ENCODE measurements at regions not wholly inside any gene's neighbourhood (a gene's known extent, or its start where the extent isn't known, plus 50 kb on each side); places are given as distances from the start of the nearest gene placed in this dataset.

GRCh38 chr13:109636736-109637135, 149.6 kb downstream of the IRS2 start:
- no peaks in the 10 kb centered on the region for H3K27me3 Mint-ChIP-seq
- H3K4me3 Mint-ChIP-seq: no peak overlapping the region
- ATAC-seq: no peak
- H3K36me3 Mint-ChIP-seq: no peaks in the 10 kb centered on the region
- H3K27ac Mint-ChIP-seq: no peak overlapping the region
- peaks cover 22% of the 10 kb centered on the region for H3K9me3 Mint-ChIP-seq
- H3K4me1 Mint-ChIP-seq: no peaks in the 10 kb centered on the region

- ATAC-seq: no peak
- Mint-ChIP-seq H3K36me3 (no peaks in the 10 kb centered on the region), H3K27ac (no peak overlapping the region), H3K4me3 (no peak overlapping the region), H3K4me1 (no peaks in the 10 kb centered on the region), H3K27me3 (no peaks in the 10 kb centered on the region), H3K9me3 (peaks cover 18% of the 10 kb centered on the region)
These were observed 155.3 kb downstream of the IRS2 start for GRCh38 chr13:109631069-109631468.

GRCh38 chr13:109630271-109630670, 156.1 kb downstream of the IRS2 start:
- H3K27me3 Mint-ChIP-seq: no peaks in the 10 kb centered on the region
- H3K36me3 Mint-ChIP-seq: no peaks in the 10 kb centered on the region
- no peaks in the 10 kb centered on the region for H3K4me1 Mint-ChIP-seq
- H3K4me3 Mint-ChIP-seq: no peak overlapping the region
- ATAC-seq: no peak
- H3K27ac Mint-ChIP-seq: no peak overlapping the region
- peaks cover 17% of the 10 kb centered on the region for H3K9me3 Mint-ChIP-seq

- Mint-ChIP-seq H3K9me3 (peaks cover 11% of the 10 kb centered on the region), H3K27ac (no peak overlapping the region), H3K4me1 (no peaks in the 10 kb centered on the region), H3K36me3 (no peaks in the 10 kb centered on the region), H3K4me3 (no peak overlapping the region), H3K27me3 (no peaks in the 10 kb centered on the region)
- ATAC-seq: no peak
These were observed 156.6 kb downstream of the IRS2 start for GRCh38 chr13:109629737-109630136.

- no peak for ATAC-seq
- Mint-ChIP-seq H3K4me1 (no peaks in the 10 kb centered on the region), H3K27me3 (no peaks in the 10 kb centered on the region), H3K27ac (no peak overlapping the region), H3K9me3 (peaks cover 9% of the 10 kb centered on the region), H3K4me3 (no peak overlapping the region), H3K36me3 (no peaks in the 10 kb centered on the region)
These were observed 158.1 kb downstream of the IRS2 start for GRCh38 chr13:109628251-109628699.

- H3K4me1 Mint-ChIP-seq: no peaks in the 10 kb centered on the region
- peaks cover 5% of the 10 kb centered on the region for H3K9me3 Mint-ChIP-seq
These were observed 158.7 kb downstream of the IRS2 start for GRCh38 chr13:109627649-109628048.

GRCh38 chr13:109626386-109627171, 159.8 kb downstream of the IRS2 start:
- Mint-ChIP-seq H3K4me1 (no peaks in the 10 kb centered on the region), H3K27me3 (no peaks in the 10 kb centered on the region), H3K4me3 (no peak overlapping the region), H3K27ac (no peak overlapping the region), H3K36me3 (no peaks in the 10 kb centered on the region), H3K9me3 (peaks cover 3% of the 10 kb centered on the region)
- ATAC-seq: no peak

More at GRCh38 chr13:109627649-109628048, 158.7 kb downstream of the IRS2 start:
- Mint-ChIP-seq H3K4me3 (no peak overlapping the region), H3K27me3 (no peaks in the 10 kb centered on the region), H3K27ac (no peak overlapping the region), H3K36me3 (no peaks in the 10 kb centered on the region)
- no peak for ATAC-seq

- H3K27ac Mint-ChIP-seq: no peak overlapping the region
- no peaks in the 10 kb centered on the region for H3K36me3 Mint-ChIP-seq
- no peak for ATAC-seq
- no peaks in the 10 kb centered on the region for H3K4me1 Mint-ChIP-seq
- H3K27me3 Mint-ChIP-seq: no peaks in the 10 kb centered on the region
- no peaks in the 10 kb centered on the region for H3K9me3 Mint-ChIP-seq
- no peak overlapping the region for H3K4me3 Mint-ChIP-seq
These were observed 161.2 kb downstream of the IRS2 start for GRCh38 chr13:109625156-109625555.

- H3K4me1 Mint-ChIP-seq: no peaks in the 10 kb centered on the region
- no peak for ATAC-seq
- no peak overlapping the region for H3K4me3 Mint-ChIP-seq
- H3K27me3 Mint-ChIP-seq: no peaks in the 10 kb centered on the region
- H3K9me3 Mint-ChIP-seq: no peaks in the 10 kb centered on the region
- H3K36me3 Mint-ChIP-seq: no peaks in the 10 kb centered on the region
- H3K27ac Mint-ChIP-seq: no peak overlapping the region
These were observed 164.4 kb downstream of the IRS2 start for GRCh38 chr13:109622006-109622405.

GRCh38 chr13:109615721-109616420, 170.5 kb downstream of the IRS2 start:
- no peaks in the 10 kb centered on the region for H3K4me1 Mint-ChIP-seq
- H3K4me3 Mint-ChIP-seq: no peak overlapping the region
- no peak for ATAC-seq
- H3K27ac Mint-ChIP-seq: no peak overlapping the region
- H3K9me3 Mint-ChIP-seq: no peaks in the 10 kb centered on the region
- no peaks in the 10 kb centered on the region for H3K36me3 Mint-ChIP-seq
- no peaks in the 10 kb centered on the region for H3K27me3 Mint-ChIP-seq

GRCh38 chr13:109611912-109612691, 174.3 kb downstream of the IRS2 start:
- Mint-ChIP-seq H3K9me3 (peaks cover 5% of the 10 kb centered on the region), H3K27me3 (no peaks in the 10 kb centered on the region)
- ATAC-seq: no peak

GRCh38 chr13:109610517-109610916, 175.9 kb downstream of the IRS2 start:
- Mint-ChIP-seq H3K36me3 (no peaks in the 10 kb centered on the region), H3K9me3 (peaks cover 6% of the 10 kb centered on the region), H3K27ac (no peak overlapping the region), H3K4me1 (no peaks in the 10 kb centered on the region), H3K27me3 (no peaks in the 10 kb centered on the region), H3K4me3 (no peak overlapping the region)
- ATAC-seq: peak; percentile 49

More at GRCh38 chr13:109611912-109612691, 174.3 kb downstream of the IRS2 start:
- no peak overlapping the region for H3K4me3 Mint-ChIP-seq
- H3K27ac Mint-ChIP-seq: no peak overlapping the region
- H3K4me1 Mint-ChIP-seq: no peaks in the 10 kb centered on the region
- H3K36me3 Mint-ChIP-seq: no peaks in the 10 kb centered on the region

- Mint-ChIP-seq H3K9me3 (peaks cover 6% of the 10 kb centered on the region), H3K27ac (no peak overlapping the region), H3K4me3 (no peak overlapping the region), H3K4me1 (no peaks in the 10 kb centered on the region), H3K27me3 (no peaks in the 10 kb centered on the region), H3K36me3 (no peaks in the 10 kb centered on the region)
- ATAC-seq: no peak
These were observed 177.9 kb downstream of the IRS2 start for GRCh38 chr13:109608503-109608902.

GRCh38 chr13:109608059-109608458, 178.3 kb downstream of the IRS2 start:
- no peaks in the 10 kb centered on the region for H3K36me3 Mint-ChIP-seq
- no peak overlapping the region for H3K4me3 Mint-ChIP-seq
- H3K27ac Mint-ChIP-seq: no peak overlapping the region
- ATAC-seq: no peak
- no peaks in the 10 kb centered on the region for H3K27me3 Mint-ChIP-seq
- H3K4me1 Mint-ChIP-seq: no peaks in the 10 kb centered on the region
- peaks cover 6% of the 10 kb centered on the region for H3K9me3 Mint-ChIP-seq

- Mint-ChIP-seq H3K9me3 (peaks cover 6% of the 10 kb centered on the region), H3K27me3 (no peaks in the 10 kb centered on the region), H3K36me3 (no peaks in the 10 kb centered on the region), H3K4me3 (no peak overlapping the region), H3K27ac (no peak overlapping the region), H3K4me1 (no peaks in the 10 kb centered on the region)
- ATAC-seq: no peak
These were observed 179.9 kb downstream of the IRS2 start for GRCh38 chr13:109606520-109606919.

All from stimulated activated memory B cell treated with anti-CD40 and anti-IgM and Interleukin-4, amounts not matched to agents 10 μg/mL and 1 μg/mL and 100 μg/mL, for 72 hours (primary cell).